ENCODE measurements at regions not wholly inside any gene's neighbourhood (a gene's known extent, or its start where the extent isn't known, plus 50 kb on each side); places are given as distances from the start of the nearest gene placed in this dataset.

GRCh38 chr11:23502389-23502788 lies 642.1 kb upstream of the CCDC179 start:
- Histone ChIP-seq H3K27ac (ENCODE audit: control insufficient read depth, insufficient read depth, low read length) (no peak overlapping the region), H3K4me1 (ENCODE audit: control insufficient read depth, extremely low read depth, insufficient read depth, low read length) (no peaks in the 10 kb centered on the region), H3K27me3 (ENCODE audit: control insufficient read depth, extremely low read depth, insufficient read depth, low read length) (no peaks in the 10 kb centered on the region), H3K79me2 (ENCODE audit: control insufficient read depth, insufficient read depth, low read length) (no peaks in the 10 kb centered on the region), H3K4me3 (ENCODE audit: control insufficient read depth in 2 of 3, extremely low read depth in 1 of 3, insufficient read depth in 2 of 3, low read depth in 1 of 3, low read length in 3 of 3) (no peak overlapping the region), H3K4me2 (ENCODE audit: control insufficient read depth, extremely low read depth, insufficient read depth, low read depth, low read length) (no peak overlapping the region), H3K9me3 (ENCODE audit: control insufficient read depth, low read depth, low read length) (no peaks in the 10 kb centered on the region), H4K20me1 (ENCODE audit: control insufficient read depth, extremely low read depth, insufficient read depth, low read length) (no peaks in the 10 kb centered on the region), H3K9ac (ENCODE audit: control insufficient read depth, extremely low read depth, insufficient read depth, low read length) (no peak overlapping the region), H3K9me1 (ENCODE audit: control insufficient read depth, extremely low read depth, insufficient read depth, low read length) (no peaks in the 10 kb centered on the region), H2AFZ (ENCODE audit: control insufficient read depth, low read length) (no peak overlapping the region), H3K36me3 (ENCODE audit: control insufficient read depth in 2 of 2, extremely low read depth in 1 of 2, insufficient read depth in 2 of 2, low read length in 2 of 2) (no peaks in the 10 kb centered on the region)
- dilution Hi-C loops (cut with MboI; ENCODE audit: extremely low pct_ligation_motif_present, low sequenced_read_pairs): no loop called here
- no peak for TF ChIP-seq EZH2 (IDR thresholded peaks at IDR 0.05; ENCODE audit: low read length)
- TF ChIP-seq CTCF (optimal IDR thresholded peaks at IDR 0.05 in 1 of 3, IDR thresholded peaks at IDR 0.05 in 1 of 3, conservative IDR thresholded peaks at IDR 0.05 in 1 of 3; ENCODE audit: extremely low read depth in 1 of 3, insufficient read depth in 2 of 3, low read length in 3 of 3): no peak
- FAIRE-seq (no peak), DNase-seq (ENCODE audit: low read depth, low spot score) (no peak)

- Histone ChIP-seq H3K9ac (ENCODE audit: control insufficient read depth, extremely low read depth, insufficient read depth, low read length) (no peak overlapping the region), H3K4me1 (ENCODE audit: control insufficient read depth, extremely low read depth, insufficient read depth, low read length) (no peaks in the 10 kb centered on the region), H3K9me1 (ENCODE audit: control insufficient read depth, extremely low read depth, insufficient read depth, low read length) (no peaks in the 10 kb centered on the region), H3K27ac (ENCODE audit: control insufficient read depth, insufficient read depth, low read length) (no peak overlapping the region), H3K27me3 (ENCODE audit: control insufficient read depth, extremely low read depth, insufficient read depth, low read length) (no peaks in the 10 kb centered on the region), H2AFZ (ENCODE audit: control insufficient read depth, low read length) (no peak overlapping the region), H3K4me2 (ENCODE audit: control insufficient read depth, extremely low read depth, insufficient read depth, low read depth, low read length) (no peak overlapping the region), H3K79me2 (ENCODE audit: control insufficient read depth, insufficient read depth, low read length) (no peaks in the 10 kb centered on the region), H3K9me3 (ENCODE audit: control insufficient read depth, low read depth, low read length) (no peaks in the 10 kb centered on the region), H4K20me1 (ENCODE audit: control insufficient read depth, extremely low read depth, insufficient read depth, low read length) (no peaks in the 10 kb centered on the region), H3K36me3 (ENCODE audit: control insufficient read depth in 2 of 2, extremely low read depth in 1 of 2, insufficient read depth in 2 of 2, low read length in 2 of 2) (no peaks in the 10 kb centered on the region), H3K4me3 (ENCODE audit: control insufficient read depth in 2 of 3, extremely low read depth in 1 of 3, insufficient read depth in 2 of 3, low read depth in 1 of 3, low read length in 3 of 3) (no peak overlapping the region)
- TF ChIP-seq EZH2 (IDR thresholded peaks at IDR 0.05; ENCODE audit: low read length): no peak
- no peak for TF ChIP-seq CTCF (optimal IDR thresholded peaks at IDR 0.05 in 1 of 3, IDR thresholded peaks at IDR 0.05 in 1 of 3, conservative IDR thresholded peaks at IDR 0.05 in 1 of 3; ENCODE audit: extremely low read depth in 1 of 3, insufficient read depth in 2 of 3, low read length in 3 of 3)
- dilution Hi-C loops (cut with MboI; ENCODE audit: extremely low pct_ligation_motif_present, low sequenced_read_pairs): no loop called here
- no peak for DNase-seq (ENCODE audit: low read depth, low spot score)
- FAIRE-seq: no peak
Measured at GRCh38 chr11:23502826-23503225, 642.6 kb upstream of the CCDC179 start.
